ENCODE measurements at regions not wholly inside any gene's neighbourhood (a gene's known extent, or its start where the extent isn't known, plus 50 kb on each side); places are given as distances from the start of the nearest gene placed in this dataset.

DNA sequence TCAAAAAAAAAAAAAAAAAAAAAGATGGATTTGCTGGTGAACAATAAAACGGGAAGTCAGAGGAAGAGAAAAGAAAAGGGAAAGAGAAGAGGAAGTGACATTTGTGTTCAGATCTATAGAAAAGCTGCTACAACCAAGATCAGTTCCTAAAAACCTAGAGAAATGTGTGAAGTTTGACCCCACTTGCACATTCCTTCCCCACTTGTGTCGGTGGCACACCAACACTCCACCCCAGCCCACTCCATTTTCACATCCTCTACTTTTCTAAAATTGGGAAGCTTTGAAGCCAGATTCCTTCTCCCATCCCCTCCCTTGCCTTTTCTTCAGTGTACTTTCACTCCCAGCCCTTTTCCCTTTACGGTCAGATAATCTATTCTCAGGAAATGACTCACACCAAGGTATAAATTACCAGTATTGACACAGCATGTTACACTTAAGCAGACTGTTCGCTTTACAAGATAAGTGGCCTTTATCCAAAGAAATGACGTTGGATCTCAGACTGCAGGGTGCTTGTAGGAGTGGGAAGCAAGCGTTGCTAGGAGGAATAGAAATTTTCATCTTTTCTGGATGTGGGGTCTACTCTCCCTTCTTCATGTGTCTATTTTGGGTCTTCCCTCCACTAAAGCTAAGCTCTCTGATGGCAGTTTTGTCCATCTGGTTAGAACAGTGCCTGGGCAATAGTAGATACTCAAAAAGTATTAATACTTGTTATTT lies 92.5 kb upstream of the ADGRF1 start:
- H3K79me2 ChIP-seq (ENCODE audit: control insufficient read depth in 1 of 2, insufficient read depth in 2 of 2, low read length in 2 of 2), result no peaks in the 10 kb centered on the region
- H4K8ac ChIP-seq (ENCODE audit: extremely low read depth, insufficient read depth, low read length), result no peak overlapping the region
- no peak overlapping the region for H3K4me3 ChIP-seq (ENCODE audit: extremely low read depth in 1 of 4, insufficient read depth in 2 of 4, low read depth in 3 of 4, low read length in 4 of 4)
- no peak overlapping the region for H3K9ac ChIP-seq (replicated peaks in 1 of 4; ENCODE audit: extremely low read depth in 1 of 4, low read depth in 3 of 4, low read length in 3 of 4)
- H3K4ac ChIP-seq (replicated peaks; ENCODE audit: insufficient read length, low read depth, low read length), result no peak overlapping the region
- no peak overlapping the region for H2AK5ac ChIP-seq (ENCODE audit: low read depth, low read length)
- no peaks in the 10 kb centered on the region for H3K36me3 ChIP-seq (ENCODE audit: control insufficient read depth in 2 of 4, insufficient read depth in 4 of 4, low read length in 3 of 4)
- H3K4me1 ChIP-seq (replicated peaks in 1 of 4; ENCODE audit: control insufficient read depth in 3 of 4, insufficient read depth in 4 of 4, low read length in 3 of 4), result peaks cover 0 to 8% (median 4%) of the 10 kb centered on the region in 4 experiments; a peak in 3 of 7 replicates
- no peak overlapping the region for H2BK20ac ChIP-seq (ENCODE audit: low read length)
- H2BK12ac ChIP-seq (ENCODE audit: low read depth, low read length), result no peak overlapping the region
- FAIRE-seq (no peak), DNase-seq (ENCODE audit: low read depth in 1 of 2, low spot score in 2 of 2) (no peak)
- no peak overlapping the region for H3K18ac ChIP-seq (ENCODE audit: extremely low read depth, low read length)
- no peak overlapping the region for H4K5ac ChIP-seq (ENCODE audit: insufficient read length, low read depth, low read length)
- 0 out of 2 replicates have a peak overlapping the region, but pooled peaks have one; percentile 28 for H2AFZ ChIP-seq (ENCODE audit: low read length)
- no peak overlapping the region for H2BK120ac ChIP-seq (replicated peaks; ENCODE audit: low read depth, low read length)
- ChIA-PET CTCF (ENCODE audit: partially characterized antibody) (no interaction called here), POLR2A (ENCODE audit: partially characterized antibody) (interaction anchor here (0.7 kb wide), 1 partner anchor 9 kb away, joined by 3 read pairs; no protein-coding TSS in a partner anchor)
- H3K79me1 ChIP-seq (ENCODE audit: low read depth, low read length), result no peaks in the 10 kb centered on the region
- H2BK15ac ChIP-seq (ENCODE audit: low read length), result no peak overlapping the region; the same call in 1 of the 2 replicates
- 78% methylated on average over 5 of the region's 6 CpGs; no CpG with 5 or more reads in 1 of the 2 experiments for WGBS, 2 experiments (ENCODE audit: extremely low coverage in 1 of 2, insufficient coverage in 1 of 2, insufficient read length in 1 of 2, insufficient replicate concordance in 2 of 2, low coverage in 1 of 2, low lambda C conversion rate in 2 of 2, missing lambda C conversion rate in 1 of 2)
- H3K14ac ChIP-seq (ENCODE audit: insufficient read length), result no peak overlapping the region
- no peaks in the 10 kb centered on the region for H4K20me1 ChIP-seq (replicated peaks in 1 of 2; ENCODE audit: control insufficient read depth in 1 of 2, insufficient read depth in 2 of 2, low read length in 2 of 2)
- no peak overlapping the region for H3K4me2 ChIP-seq (ENCODE audit: insufficient read depth in 1 of 2, low read depth in 2 of 2, low read length in 2 of 2)
- no peak overlapping the region for H3K23ac ChIP-seq (ENCODE audit: insufficient read length)
- no peak overlapping the region for H2BK5ac ChIP-seq (ENCODE audit: low read depth, low read length)
- no peak overlapping the region for H3K27ac ChIP-seq (ENCODE audit: low read depth, low read length)
- no peak overlapping the region for H3K56ac ChIP-seq (replicated peaks; ENCODE audit: insufficient read length, low read depth, low read length)
- H3K9me3 ChIP-seq (ENCODE audit: insufficient read depth in 2 of 2, low read depth in 1 of 2, low read length in 1 of 2), result no peaks in the 10 kb centered on the region
- H3K23me2 ChIP-seq (ENCODE audit: low read depth, low read length), result no peaks in the 10 kb centered on the region; the same call in 1 of the 2 replicates
- H3K27me3 ChIP-seq (replicated peaks in 1 of 4; ENCODE audit: control insufficient read depth in 3 of 4, extremely low read depth in 1 of 4, insufficient read depth in 3 of 4, low read length in 3 of 4), result no peaks in the 10 kb centered on the region
- H4K91ac ChIP-seq (replicated peaks; ENCODE audit: insufficient read length, low read length), result no peak overlapping the region
- TF ChIP-seq RXRA (IDR thresholded peaks at IDR 0.05; ENCODE audit: insufficient read depth, low read depth, low read length) (no peak), SIN3A (conservative IDR thresholded peaks at IDR 0.05 in 1 of 2, IDR thresholded peaks at IDR 0.05 in 1 of 2; ENCODE audit: low read depth in 1 of 2, low read length in 2 of 2) (no peak), NRF1 (IDR thresholded peaks at IDR 0.05; ENCODE audit: low read depth, low read length) (no peak), CBX5 (IDR thresholded peaks at IDR 0.05; ENCODE audit: low read depth, low read length) (no peak), YY1 (IDR thresholded peaks at IDR 0.05; ENCODE audit: low read depth, low read length) (no peak), MAFK (IDR thresholded peaks at IDR 0.05; ENCODE audit: low read depth, low read length) (no peak), SP2 (IDR thresholded peaks at IDR 0.05; ENCODE audit: low read length) (no peak), POU5F1 (IDR thresholded peaks at IDR 0.05; ENCODE audit: low read depth, low read length) (no peak), POLR2AphosphoS5 (IDR thresholded peaks at IDR 0.05; ENCODE audit: low read depth, low read length) (no peak), SRF (IDR thresholded peaks at IDR 0.05; ENCODE audit: low read depth, low read length) (no peak), CHD1 (IDR thresholded peaks at IDR 0.05; ENCODE audit: low read depth, low read length) (no peak), SP4 (IDR thresholded peaks at IDR 0.05; ENCODE audit: low read length) (no peak)
- TF ChIP-seq, protein P1, sequence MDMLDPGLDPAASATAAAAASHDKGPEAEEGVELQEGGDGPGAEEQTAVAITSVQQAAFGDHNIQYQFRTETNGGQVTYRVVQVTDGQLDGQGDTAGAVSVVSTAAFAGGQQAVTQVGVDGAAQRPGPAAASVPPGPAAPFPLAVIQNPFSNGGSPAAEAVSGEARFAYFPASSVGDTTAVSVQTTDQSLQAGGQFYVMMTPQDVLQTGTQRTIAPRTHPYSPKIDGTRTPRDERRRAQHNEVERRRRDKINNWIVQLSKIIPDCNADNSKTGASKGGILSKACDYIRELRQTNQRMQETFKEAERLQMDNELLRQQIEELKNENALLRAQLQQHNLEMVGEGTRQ (IDR thresholded peaks at IDR 0.05; ENCODE audit: low read length), result no peak
